ENCODE measurements at regions not wholly inside any gene's neighbourhood (a gene's known extent, or its start where the extent isn't known, plus 50 kb on each side); places are given as distances from the start of the nearest gene placed in this dataset.

DNA sequence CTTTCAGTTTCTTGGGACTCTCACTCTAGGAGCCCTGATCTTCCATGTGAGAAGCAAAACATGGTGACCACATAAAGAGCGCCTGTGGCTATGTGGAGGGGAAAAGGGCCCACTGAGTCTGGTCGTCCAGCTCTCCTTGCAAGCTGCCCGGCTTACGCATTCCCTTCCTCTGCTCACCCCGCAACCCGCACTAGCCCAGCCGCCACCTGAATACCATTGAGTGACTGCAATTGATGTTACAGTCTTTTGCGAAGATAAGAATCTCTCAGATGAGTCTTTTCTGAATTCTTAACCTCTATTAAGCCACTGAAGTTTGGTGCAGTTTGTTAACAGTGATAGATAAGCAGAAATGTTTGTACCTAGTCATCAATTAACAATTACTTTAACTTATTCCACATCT lies 589.0 kb upstream of the DPPA4 start:
- TF ChIP-seq EZH2 (IDR thresholded peaks at IDR 0.05): no peak
- no peak for TF ChIP-seq FOXP2 (optimal IDR thresholded peaks at IDR 0.05; ENCODE audit: control extremely low read depth, extremely low read length, insufficient read depth)

Measured in SK-N-MC (cell line).